HG02981 (cell line): ENCODE measurements at regions not wholly inside any gene's neighbourhood (a gene's known extent, or its start where the extent isn't known, plus 50 kb on each side); places are given as distances from the start of the nearest gene placed in this dataset.

Source experiments
- ATAC-seq: cut with Tn5 transposase; IDR thresholded peaks from one replicate; pipeline ENCODE4 v1.9.1; 2021; ENCODE audit warnings: mild to moderate bottlenecking, moderate library complexity; ENCODE audit not compliant: unreplicated experiment

DNA sequence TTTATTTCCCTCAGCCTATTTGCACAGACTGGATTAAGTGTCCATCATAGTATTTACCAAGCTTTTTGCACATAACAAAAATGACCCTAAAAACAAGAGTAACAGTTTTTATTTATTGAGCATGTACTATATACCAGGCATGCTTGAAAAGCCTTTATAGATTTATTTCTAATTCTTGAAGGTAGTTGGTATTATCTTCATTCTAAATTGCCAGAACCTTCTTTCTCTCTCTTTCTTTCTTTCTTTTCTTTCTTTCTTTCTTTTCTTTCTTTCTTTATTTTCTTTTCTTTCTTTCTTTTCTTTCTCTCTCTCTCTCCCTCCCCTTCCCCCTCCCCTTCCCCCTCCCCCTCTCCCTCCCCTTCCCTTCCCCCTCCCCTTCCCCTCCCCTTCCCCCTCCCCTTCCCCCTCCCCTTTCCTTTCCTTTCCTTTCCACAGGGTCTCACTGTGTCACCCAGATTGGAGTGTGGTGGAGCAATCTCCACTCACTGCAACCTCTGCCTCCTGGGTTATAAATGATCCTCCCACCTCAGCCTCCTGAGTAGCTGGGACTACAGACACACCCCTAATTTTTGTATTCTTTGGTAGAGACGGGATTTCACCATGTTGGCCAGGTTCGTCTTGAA is 310.9 kb upstream of the RBFOX1 start:
- ATAC-seq = no peak

DNA sequence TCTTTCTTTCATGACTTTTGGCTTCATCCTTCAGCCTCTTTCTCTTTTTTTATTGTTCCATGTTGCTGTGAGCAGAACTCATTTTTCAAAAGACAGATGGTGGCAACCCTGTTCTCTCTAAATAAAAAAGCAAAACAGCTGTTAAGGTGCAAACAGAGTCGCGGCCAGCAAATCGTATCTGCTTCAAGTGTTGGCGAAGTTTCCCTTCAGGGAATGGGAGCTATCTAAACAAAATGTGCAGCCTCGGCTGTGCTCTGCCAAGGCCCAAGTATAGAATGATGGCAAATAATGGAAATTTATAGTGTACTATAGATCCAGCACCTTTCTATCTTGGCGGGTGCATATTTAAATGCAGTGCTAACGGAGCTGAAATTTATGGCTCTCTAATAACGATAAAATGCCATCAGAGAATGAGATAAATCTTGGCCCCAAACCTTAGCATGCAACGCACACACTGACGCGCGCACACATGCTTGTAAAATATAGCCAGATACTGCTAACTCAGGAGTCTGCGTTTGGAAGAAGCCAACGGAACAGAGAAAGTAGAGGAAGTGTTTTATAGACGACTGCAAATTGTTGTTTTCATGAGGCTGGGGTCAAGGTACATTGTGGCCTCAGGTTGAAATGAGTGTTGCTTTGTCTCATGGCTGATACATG is 315.5 kb upstream of the RBFOX1 start:
- ATAC-seq = no peak

DNA sequence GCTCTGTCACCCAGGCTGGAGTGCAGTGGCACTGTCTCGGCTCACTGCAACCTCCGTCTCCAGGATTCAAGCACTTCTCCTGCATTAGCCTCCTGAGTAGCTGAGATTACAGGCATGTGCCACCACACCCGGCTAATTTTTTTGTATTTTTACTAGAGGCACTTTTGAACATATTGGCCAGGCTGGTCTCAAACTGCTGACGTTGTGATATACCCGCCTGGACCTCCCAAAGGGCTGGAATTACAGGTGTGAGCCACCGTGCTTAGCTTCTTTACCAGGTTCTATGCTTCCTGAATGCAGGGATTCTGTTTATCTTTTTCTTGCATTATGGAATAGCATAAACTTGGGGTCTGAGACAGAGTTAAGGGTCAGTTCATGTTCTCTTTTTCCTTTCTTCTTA is 317.9 kb upstream of the RBFOX1 start:
- ATAC-seq = no peak

DNA sequence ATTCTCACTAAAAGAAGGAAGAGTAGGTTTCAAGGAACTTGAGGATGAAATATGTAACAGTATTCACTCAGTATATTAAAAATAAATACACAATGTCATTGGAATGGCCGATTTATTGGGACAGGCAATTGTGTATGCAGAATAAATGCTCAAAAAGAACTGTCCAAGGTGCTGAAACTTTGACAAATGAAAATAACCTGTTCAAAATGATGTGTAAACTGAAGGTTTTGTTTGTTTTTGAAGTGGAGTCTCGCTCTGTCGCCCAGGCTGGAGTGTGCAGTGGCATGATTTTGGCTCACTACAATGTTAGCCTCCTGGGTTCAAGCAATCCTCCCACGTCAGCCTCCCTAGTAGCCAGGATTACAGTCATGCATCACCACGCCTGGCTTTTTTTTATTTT is 318.7 kb upstream of the RBFOX1 start:
- no peak for ATAC-seq

DNA sequence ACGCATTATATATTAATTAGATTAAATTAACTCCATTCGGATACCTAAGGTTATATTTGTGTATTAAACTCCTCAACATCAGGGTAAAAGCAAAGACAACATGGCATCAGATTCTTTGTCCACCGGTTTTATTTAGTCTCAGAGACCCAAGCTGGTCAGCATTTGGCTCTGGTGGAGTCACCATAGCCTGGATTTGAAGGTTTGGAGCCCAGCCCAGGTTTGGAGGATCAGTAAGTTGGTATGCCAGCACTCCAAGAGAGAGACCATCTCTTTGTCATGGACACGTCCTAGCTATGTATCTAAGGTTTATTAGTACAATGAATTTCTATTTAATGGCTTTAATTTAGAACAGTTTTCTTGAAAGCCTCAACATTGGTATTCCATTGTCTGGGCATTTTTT is 328.4 kb upstream of the RBFOX1 start:
- ATAC-seq = no peak

DNA sequence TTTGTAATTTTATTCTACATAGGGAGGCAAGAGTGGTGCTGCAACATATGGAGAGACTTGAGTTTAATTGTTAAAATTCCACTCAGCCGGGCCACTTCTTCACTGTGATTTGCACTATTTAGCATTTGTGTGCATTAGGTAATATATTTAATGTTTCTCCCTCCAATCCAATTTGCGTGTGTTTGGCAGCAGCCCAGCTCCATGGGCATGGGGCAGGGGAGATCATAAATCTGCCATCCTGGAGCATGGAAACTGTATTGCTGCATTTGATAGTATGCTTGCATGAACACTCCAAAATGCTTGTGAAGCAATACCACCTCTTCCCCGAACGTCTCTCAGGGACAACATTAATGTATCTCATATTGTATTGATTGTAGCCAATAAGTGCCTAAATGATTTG is 339.1 kb upstream of the RBFOX1 start:
- no peak for ATAC-seq

DNA sequence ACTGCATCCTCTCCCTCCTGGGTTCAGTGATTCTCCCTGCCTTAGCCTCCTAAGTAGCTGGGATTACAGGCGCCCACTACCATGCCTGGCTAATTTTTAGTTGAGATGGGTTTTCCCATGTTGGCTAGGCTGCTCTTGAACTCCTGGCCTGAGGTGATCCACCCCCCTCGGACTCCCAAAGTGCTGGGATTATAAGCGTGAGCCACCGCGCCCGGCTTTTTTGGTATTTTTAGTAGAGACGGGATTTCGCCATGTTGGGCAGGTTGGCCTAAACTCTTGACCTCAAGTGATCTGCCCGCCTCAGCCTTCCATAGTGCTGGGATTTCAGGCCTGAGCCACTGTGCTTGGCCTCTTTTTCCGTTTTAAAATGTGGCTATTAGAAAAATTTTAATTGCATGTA is 343.8 kb upstream of the RBFOX1 start:
- no peak for ATAC-seq

DNA sequence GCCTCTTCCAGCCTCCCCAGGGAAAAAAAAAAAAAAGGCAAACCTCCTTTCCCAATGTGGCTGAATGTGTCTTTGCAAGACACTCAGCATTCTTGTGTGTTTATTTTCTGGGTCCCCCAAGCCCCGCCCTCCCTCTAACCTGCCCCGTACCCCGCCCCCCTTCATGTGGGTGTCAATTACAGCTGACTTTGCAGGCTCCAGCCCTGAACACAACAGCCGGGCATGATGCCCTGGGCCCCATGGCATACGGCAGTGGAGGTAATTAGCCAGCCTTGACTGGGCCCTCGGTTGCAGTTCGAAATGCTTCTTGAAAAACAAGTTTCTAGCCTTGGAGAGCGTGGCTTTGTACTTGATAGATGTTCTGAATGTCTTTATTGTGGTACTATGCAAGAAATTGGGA is 354.7 kb upstream of the RBFOX1 start:
- no peak for ATAC-seq

DNA sequence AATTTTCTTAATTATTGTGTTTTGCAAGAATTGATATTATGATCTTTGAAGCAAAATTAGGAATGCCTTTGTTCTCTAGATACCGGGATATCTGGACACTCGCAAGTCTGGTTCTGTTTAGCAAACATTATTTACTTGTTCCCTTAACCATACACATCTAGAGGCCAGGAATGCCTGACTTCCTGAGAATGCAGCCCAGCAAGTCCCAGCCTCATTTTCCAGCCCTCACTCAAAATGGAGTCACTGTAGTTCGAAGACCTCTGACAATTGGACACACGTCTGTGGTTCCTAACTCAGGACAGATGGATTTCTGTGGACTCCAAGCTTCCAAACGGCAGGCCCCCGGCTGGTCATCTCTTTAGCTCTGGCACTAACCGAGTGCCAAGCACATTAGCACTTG is 355.4 kb upstream of the RBFOX1 start:
- no peak for ATAC-seq

DNA sequence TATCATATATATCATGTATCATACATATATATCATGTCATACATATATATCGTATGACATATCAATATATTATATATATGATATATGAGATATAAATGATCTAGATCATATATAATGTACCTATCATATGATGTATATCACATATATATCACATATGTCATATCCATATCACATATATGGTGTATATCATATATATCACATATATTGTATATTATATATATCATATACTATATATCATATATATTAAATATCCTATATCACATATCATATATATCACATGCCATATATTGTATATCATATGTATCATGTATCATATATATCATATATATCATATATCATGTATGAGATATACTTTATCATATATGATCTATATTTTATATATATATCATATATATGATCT is 355.9 kb upstream of the RBFOX1 start:
- ATAC-seq = no peak

DNA sequence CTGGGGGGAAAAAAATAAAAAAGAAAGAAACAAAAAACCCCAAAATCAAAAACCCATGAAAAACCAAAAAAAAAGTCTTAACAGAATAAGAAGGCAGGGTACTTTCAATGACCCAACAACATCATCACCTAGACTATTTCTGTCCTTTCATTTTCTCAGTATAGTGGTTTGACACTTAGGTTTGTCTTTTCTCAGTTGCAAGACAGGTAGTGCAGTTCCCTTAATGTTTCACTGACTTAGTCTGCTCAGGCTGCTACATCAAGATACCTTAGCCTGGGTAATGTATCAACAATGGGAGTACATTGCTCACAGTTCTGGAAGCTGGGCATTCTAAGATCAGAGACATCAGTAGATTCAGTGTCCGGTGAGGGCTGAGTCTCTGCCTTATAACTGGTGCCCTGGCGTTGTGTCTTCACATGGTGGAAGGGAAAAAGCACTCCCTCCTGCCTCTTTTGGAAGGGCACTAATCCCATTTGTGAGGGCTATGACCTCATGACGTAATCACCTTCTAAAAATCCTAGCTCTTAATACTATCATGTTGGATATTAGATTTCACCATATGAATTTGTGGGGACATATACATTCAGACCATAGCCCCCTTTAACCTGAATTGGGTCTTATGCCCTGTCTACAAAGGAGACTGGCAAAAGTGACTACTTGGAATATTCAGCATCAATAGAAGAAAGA is 362.3 kb upstream of the RBFOX1 start:
- ATAC-seq = no peak

DNA sequence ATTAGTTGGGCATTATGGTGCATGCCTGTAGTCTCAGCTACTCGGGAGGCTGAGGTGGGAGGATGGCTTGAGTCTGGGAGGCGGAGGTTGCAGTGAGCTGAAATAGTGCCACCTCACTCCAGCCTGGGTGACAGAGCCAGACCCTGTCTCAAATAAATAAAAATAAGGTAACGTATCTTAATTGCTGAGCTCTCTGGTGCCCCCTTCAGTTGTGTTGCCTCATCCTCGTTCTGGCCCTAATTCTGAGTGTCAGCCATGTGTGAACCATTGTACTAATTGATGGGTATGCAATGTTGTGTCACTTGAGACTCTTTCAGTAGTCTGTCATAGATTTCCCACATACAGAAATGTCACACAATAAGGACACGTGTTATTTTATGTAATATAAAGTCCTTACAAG is 363.1 kb upstream of the RBFOX1 start:
- no peak for ATAC-seq

DNA sequence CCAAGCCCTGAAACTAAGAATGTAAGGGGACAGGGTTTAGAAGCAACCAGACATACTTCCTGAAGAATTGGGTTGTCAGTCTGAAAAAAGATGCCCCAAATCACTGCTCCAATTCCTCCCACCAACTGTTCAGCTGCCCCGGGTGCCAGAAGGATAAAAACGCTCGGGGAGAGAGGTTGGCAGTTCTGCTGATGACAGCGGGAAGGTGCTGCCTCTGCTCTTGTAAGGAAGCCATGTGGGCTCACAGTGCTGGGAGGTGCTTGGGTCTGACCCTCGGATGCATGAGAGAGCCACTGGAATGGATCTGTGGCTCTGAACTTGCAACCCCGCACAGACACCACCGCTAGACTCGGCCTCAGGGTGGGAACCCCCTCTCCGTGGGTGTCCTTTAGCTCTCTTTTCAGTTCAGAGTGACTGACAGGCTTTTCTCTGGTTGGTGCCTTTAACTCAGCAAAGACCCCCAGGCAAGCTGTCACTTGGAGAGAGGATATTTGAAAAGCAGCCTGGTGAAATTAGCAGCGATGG is 364.8 kb upstream of the RBFOX1 start:
- ATAC-seq = no peak

DNA sequence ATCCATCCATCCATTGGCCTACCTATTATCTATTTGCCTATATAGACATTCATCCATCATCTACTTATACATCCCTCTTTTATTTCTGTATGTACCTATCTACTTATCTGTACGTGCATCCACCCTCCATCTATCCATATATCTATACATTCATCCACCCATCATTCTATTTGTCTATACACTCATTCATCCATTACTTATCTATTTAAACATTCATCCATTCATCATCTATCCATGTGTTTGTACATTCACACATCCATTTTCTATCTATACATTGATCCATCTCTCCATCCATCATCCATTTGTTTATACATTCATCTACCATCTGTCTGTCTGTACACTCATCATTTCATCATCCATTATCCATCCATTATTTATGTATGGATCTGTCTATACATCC is 365.7 kb upstream of the RBFOX1 start:
- ATAC-seq = no peak

DNA sequence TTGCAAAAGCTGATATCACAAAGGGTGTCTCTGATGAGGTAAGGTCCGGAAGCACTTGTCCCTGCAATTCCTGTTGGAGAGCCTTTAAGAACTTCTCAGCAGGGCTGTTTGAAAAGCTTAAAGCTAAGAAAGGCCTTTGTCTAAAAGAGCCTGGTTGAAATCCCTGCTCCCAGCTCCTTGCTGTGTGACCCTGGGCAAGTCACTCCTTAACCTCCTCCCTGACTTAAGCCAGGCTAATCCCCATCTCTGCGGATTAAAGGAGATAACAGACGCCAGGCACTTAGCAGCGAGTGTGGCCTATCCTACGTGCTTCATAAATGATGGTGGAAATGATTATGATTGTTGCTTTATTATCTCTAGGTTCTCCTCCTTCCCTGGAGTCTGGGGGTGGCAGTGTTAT is 368.0 kb upstream of the RBFOX1 start:
- ATAC-seq = no peak

DNA sequence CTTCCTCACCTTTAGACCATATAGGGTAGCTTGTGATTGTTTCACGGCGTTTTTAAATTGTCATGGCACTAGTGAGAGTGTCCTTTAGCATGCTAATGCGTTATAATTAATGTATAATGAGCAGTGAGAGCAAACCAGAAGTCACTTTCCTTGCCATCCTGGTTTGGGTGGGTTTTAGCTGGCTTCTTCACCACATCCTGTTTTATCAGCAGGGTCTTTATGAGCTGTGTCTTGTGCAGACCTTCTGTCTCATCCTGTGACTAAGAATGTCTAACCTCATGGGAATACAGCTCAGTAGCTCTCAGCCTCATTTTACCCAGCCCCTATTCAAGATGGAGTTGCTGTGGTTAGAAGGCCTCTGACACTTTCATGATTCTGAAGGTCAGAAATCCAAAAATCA is 370.9 kb upstream of the RBFOX1 start:
- ATAC-seq = no peak

DNA sequence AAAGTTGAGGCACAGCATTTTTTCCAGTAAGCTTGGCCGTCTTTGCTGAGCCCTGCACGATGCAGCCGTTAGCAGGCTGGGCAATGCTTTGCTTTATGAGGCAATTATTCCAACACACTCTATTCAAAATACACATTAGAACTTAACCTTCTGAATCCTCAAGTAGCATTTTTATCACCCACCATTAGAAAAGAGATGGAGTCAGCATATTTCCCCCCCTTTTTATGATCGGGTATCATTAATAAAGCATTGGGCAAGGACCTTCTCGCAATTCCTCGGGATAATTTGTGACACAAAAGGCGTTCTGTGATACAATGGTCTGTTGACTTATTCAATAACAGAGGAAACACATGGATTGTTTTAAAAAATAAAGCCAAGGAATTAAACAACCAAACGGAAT is 374.5 kb upstream of the RBFOX1 start:
- ATAC-seq = no peak

DNA sequence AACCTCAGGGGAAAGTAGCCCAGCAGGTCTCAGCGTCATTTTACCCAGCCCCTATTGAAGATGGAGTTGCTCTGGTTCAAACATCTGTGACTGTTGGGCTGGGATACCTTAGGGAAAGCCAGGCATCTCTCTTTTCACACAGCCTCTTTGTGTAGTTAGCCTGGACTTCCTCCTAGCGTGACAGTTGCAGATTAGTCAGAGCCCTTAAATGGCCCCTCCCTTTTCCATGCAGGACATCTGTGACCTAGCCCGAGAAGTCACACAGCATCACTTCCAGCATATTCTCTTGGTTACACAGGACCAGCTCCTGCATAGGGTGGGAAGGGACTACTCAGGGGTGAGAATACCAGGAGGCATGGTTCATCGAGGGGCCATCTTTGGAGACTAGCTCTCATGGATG is 375.0 kb upstream of the RBFOX1 start:
- ATAC-seq = no peak

DNA sequence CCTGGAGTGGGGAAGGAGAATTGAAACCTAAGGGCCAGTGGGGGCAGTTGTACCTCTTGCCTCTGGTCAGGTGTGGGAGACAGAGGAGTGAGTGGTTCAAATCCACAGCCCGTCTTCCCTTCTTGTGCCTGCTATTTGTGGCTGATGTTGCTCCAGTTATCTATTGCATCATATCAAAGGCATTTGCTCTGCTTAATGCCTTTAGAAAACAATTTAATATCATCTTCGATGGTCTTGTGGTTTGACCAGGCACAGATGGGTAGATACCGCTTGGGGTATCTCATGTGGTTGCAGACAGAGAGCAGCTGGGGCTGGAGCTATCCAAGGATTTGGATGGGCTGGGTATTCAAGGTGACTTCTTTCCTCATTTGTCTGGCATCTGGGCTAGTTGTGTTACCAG is 376.1 kb upstream of the RBFOX1 start:
- no peak for ATAC-seq

DNA sequence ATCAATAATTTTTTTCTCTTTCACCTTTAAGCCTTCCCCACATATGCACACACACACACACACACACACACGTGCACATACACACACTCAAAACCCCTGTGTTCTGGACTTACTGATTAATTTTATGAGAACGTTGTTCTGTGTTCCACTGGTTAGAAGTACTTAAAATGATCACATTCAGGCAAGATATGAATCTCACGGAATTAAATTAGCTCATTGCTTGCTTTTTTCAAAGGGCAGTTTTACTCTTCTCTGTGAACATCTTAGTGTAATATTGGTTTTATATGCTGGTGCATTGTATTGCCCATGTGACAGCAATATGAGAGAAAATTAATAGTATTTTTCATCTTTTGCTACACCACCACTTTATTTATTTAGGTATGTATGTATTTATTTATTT is 377.3 kb upstream of the RBFOX1 start:
- ATAC-seq = no peak

DNA sequence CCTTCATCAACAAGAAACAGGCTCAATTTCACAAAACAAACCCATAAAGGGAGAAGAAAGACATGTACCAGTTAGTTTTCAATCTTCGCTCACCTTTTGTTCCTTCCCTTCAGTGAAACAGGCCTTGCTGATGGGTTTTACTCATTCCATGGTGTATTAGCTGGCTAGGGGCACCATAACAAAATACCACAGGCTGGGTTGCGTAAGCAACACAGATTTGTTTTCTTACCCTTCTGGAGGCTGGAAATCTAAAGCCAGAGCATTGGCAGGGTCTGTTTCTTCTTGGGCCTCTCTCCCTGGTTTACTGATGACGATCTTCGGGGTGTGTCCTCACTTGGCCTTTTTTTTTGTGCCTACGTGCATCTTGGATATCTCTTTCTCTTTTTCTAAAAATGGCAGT is 383.4 kb upstream of the RBFOX1 start:
- no peak for ATAC-seq

DNA sequence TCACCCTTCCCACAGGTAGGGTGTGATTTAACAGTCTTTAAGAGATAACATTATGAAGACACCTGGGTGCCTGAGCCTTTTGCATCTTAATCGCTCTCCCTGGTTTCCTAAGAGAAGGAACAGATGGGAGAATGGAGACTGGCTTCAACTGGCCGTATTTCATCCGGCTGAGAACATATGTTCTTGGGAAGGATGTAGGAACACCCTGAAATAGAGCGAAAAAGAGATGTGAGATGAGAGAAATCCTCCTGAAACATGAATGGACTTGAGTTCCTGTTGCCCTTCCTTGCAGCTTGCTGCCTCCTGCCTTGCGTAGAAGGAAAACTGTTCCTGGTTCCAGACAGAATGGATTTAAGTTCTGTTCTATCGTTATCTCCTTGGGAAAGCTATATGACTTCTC is 385.4 kb upstream of the RBFOX1 start:
- no peak for ATAC-seq
